Superior temporal gyrus (tissue), 1 donor: ENCODE measurements at regions not wholly inside any gene's neighbourhood (a gene's known extent, or its start where the extent isn't known, plus 50 kb on each side); places are given as distances from the start of the nearest gene placed in this dataset.

ENCODE experiments used
- DNase-seq: peaks from one replicate; pipeline ENCODE4 v3.0.0-alpha.2; 2016; ENCODE audit errors: extremely low spot score

- no peak for DNase-seq
Measured at GRCh38 chr13:107209824-107210722, 642.1 kb upstream of the ARGLU1 start.

- DNase-seq, result no peak
Measured at GRCh38 chr13:107208889-107209288, 641.0 kb upstream of the ARGLU1 start.

GRCh38 chr13:107205318-107206104 is 637.6 kb upstream of the ARGLU1 start:
- DNase-seq, result peak; percentile 90

DNA sequence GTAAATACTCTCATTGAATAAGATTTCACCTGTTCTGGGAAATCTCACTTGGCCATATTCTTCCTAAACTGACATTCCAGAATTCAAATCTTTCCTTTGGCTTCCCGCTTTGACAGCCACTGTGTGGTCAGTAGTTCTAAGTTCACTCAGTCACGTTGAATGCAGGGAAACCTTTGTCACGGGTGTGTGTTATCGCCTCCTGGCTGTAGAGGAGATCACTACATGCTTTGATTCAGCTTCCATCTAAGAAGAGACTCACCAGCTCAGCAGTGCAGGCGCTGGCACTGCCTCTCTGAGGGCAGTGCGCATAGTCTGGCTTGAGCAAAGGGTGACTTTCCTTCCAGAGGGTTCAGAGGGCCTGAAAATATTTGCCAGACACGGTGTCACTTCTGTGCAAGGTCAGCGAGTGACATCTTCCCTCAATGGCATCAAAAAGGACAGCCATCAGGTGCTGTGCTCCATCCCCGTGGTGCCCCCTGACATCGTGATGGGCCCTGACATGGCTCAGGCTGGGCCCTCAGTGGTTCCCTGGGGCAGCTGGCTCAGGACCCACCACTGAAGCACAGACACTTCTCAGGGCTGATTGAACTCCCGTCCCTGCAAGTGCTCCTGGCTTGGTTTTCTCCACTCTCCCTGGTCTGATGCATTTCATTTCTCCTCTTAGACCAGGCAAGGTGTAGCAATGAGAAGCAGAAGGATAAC is 635.4 kb upstream of the ARGLU1 start:
- no peak for DNase-seq

- no peak for DNase-seq
Measured at GRCh38 chr13:107202371-107203023, 634.6 kb upstream of the ARGLU1 start.

GRCh38 chr13:107200491-107200890 is 632.6 kb upstream of the ARGLU1 start:
- DNase-seq, result no peak

- DNase-seq, result no peak
Measured at GRCh38 chr13:107192289-107192688, 624.4 kb upstream of the ARGLU1 start.

- no peak for DNase-seq
Measured at GRCh38 chr13:107190065-107190464, 622.1 kb upstream of the ARGLU1 start.

DNA sequence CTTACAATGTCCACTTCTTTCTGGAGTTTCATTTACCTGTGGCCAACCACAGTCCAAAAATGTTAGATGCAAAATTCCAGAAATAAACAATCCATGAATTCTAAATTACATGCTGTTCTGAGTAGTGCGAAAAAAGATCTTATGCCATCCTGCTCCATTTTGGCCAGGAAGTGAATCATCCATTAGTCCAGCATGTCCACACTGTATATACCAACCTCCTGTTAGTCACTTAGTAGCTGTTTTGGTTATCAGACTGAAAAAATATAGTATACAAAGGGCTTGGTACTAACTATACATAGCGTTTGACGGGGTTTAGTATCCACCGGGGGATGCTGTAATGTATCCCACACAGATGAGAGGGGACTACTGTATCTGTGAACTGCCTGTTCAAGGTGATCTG is 618.0 kb upstream of the ARGLU1 start:
- DNase-seq, result no peak

DNA sequence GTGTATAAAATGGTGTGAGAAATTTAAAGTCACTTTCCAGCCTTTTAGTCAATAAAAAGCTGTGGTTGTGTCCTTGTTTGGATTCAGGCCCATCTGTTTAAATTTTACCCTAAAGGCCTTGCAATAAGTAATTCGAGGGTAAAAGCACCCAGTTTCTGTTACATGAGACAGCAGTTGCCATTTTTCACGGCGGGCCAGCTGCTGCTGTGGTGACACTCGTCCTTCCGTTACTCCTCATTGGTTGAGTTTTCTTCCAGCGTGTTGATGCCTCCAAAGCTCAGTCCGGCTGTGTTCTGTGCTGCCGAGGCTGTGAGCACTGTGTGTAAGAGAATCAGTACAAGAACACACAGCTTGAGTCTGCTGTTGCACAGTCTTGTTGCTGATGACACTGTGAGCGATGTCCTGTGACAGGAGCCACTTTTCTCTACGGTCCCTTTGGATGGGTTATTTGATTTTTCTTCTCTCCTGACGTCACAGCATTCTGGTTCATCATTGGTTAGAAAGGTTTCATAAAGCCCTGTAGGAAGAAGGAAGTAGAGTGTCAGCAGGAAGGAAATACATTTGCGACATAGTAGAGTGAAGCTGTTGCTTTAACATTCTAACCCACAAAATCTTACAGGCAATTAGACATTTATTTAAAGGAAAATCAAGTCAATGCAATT is 602.5 kb upstream of the ARGLU1 start:
- no peak for DNase-seq

DNA sequence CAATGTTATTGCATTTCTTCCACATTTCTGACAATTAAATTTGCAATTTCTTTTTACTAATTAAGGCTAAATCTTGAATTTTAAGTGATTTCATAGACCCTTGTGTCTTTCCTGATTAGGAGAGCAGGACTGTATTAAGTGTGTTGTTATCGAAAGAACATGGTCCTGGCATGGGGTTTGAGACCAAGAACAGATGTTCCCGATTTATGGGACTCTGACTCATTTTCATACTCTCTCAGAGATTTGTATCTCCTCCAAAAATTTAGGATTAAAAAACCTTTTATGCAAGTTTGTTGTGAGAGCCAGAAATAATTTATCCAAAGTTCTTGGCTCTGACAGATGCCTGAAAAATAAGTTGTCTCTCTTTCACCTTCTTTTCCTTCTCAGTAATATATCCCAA is 589.3 kb upstream of the ARGLU1 start:
- peak; percentile 23 for DNase-seq

GRCh38 chr13:107144432-107144831 is 576.5 kb upstream of the ARGLU1 start:
- DNase-seq, result no peak

DNA sequence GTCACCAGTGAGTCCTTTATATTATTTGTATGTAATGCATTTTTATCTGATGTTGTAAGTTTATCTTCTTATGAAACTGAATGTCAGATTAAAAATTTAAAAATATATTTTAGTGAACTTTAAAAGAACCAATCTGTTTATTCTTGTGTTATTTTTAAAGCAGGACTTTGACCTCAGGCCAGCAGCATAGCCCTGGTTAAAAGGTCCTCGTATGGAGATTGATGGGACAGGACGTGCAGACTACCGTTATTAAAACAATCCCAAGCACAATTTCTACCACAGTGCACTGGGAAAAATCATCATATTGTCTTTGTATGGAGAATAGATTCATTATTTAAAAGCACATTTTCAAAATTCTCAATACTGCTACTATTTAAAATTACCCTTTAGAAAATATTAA is 573.8 kb upstream of the ARGLU1 start:
- DNase-seq, result no peak

GRCh38 chr13:107139006-107139405 is 571.1 kb upstream of the ARGLU1 start:
- no peak for DNase-seq

DNA sequence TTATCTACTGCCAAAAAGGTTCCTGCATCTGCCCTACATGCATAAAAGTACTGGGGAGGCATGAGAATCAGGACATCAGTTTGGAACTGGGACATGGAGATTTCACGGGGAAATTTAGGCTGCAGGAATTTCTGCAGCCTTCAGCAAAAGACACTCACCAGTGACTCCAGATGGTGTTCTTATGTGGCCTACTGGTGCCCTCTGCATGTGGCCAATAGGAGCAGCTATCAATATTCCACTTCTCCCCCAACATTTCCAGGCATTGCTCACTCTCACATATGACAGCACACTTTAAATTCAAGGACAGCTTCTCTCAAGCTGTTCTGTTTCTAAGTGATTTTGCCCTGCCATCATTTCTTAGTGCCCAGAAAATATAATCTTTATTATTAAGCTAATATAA is 570.5 kb upstream of the ARGLU1 start:
- DNase-seq, result no peak

GRCh38 chr13:107133950-107134349 is 566.0 kb upstream of the ARGLU1 start:
- DNase-seq, result no peak

GRCh38 chr13:107130566-107130965 is 562.6 kb upstream of the ARGLU1 start:
- DNase-seq, result no peak

GRCh38 chr13:107124730-107125129 is 556.8 kb upstream of the ARGLU1 start:
- no peak for DNase-seq

DNA sequence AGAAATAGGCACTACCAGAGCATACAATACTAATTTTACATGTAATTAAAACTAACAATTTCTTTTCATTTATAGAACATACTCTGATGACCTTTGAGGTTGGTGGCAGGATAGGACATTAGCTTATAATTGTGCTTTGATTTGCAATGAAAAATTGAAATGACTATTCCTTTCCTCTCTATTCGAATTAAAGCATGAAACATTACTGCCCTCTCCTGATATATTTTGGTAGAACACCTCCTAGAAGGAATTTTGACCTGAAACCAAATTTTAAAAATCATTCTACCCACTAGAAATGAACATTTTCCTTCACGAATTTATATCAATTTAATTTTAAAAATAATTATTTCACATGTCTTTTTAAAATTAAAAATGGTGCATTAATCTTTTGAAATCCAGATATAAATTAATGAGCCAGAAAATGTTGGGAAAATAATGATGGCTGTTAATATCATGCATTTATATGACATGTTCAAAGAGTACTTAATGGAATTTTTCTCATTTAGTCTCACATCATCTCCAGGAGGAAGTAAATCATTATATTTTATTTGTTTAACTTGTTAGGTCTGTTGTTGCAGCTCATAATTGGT is 556.3 kb upstream of the ARGLU1 start:
- DNase-seq, result peak; percentile 78

GRCh38 chr13:107121793-107122192 is 553.9 kb upstream of the ARGLU1 start:
- no peak for DNase-seq
